HepG2 (cell line): ENCODE measurements at regions not wholly inside any gene's neighbourhood (a gene's known extent, or its start where the extent isn't known, plus 50 kb on each side); places are given as distances from the start of the nearest gene placed in this dataset.

Experiments
- ATAC-seq: fragments of 200-7000 bp; cut with Tn5 transposase; 3 replicates; pipeline ENCODE4 v1.9.1; 2020; ENCODE audit warnings: mild to moderate bottlenecking, moderate library complexity
- BruUV-seq: library from RNA; stranded (reverse); fragments of 400-500 nt; replicated peaks from 2 replicates; lab custom pipeline; 2021; lab: Mats Ljungman, UMichigan
- CTCF ChIA-PET: fragments of 300-600 bp; formaldehyde crosslinking; extraction: SDS; loops from one replicate; lab custom pipeline; 2021; ENCODE audit warnings: low total read pairs, inconsistent platforms, low intra/inter-chr PET ratio; lab: Yijun Ruan, JAX
- POLR2A ChIA-PET: fragments of 350-600 bp; sonication (Branson Sonifier 250); formaldehyde crosslinking; loops from one replicate; lab custom pipeline; 2020; ENCODE audit warnings: antibody characterized with exemption, inconsistent platforms; lab: Yijun Ruan, JAX
- DNase-seq: peaks from one replicate; pipeline ENCODE4 v3.0.0-alpha.2; 2015; ENCODE audit warnings: low spot score
- FAIRE-seq: peaks from 3 replicates; lab custom pipeline; 2011; peaks lifted over from hg19 to GRCh38; lab: Jason Lieb, UNC
- H2AFZ ChIP-seq: one replicate; pipeline ENCODE4 v1.6.1; 2011; ENCODE audit warnings: low read length, inconsistent platforms
- H3K27ac ChIP-seq: fragments of 300-600 bp; 3 replicates; pipeline ENCODE4 v1.8.0; 2011; ENCODE audit warnings: mixed run types, mild to moderate bottlenecking, mixed read lengths, low read length, inconsistent platforms; ENCODE audit not compliant: insufficient read depth; ENCODE audit errors: extremely low read length
- H3K27me3 ChIP-seq, 2 experiments: fragments of 200-600 bp in 1 of 2; 2 replicates in 1 of 2; 3 replicates in 1 of 2; pipeline versions ENCODE4 v1.6.0 to v1.8.0; 2011; ENCODE audit warnings: low read length in 2 of 2, mild to moderate bottlenecking in 2 of 2, moderate library complexity in 2 of 2, inconsistent platforms in 1 of 2; ENCODE audit not compliant: insufficient read depth in 2 of 2, control insufficient read depth in 1 of 2
- H3K36me3 ChIP-seq, 2 experiments: fragments of 200-600 bp in 1 of 2; replicated peaks in 1 of 2; 2 replicates in 1 of 2; 3 replicates in 1 of 2; pipeline versions ENCODE4 v1.5.1 to v1.8.0; 2011; ENCODE audit warnings: low read length in 2 of 2, inconsistent platforms in 1 of 2; ENCODE audit not compliant: insufficient read depth in 2 of 2, control insufficient read depth in 1 of 2
- H3K4me1 ChIP-seq: 2 replicates; pipeline ENCODE4 v1.5.1; 2012; ENCODE audit warnings: low read length, inconsistent platforms; ENCODE audit not compliant: insufficient read depth
- H3K4me2 ChIP-seq: 2 replicates; pipeline ENCODE4 v1.6.0; 2011; ENCODE audit warnings: low read depth, low read length, inconsistent platforms
- H3K4me3 ChIP-seq, 3 experiments: fragments of 200-600 bp in 1 of 3; sonication (generic), shearing (Covaris generic) in 1 of 3; replicated peaks in 1 of 3; 2 replicates each; pipeline ENCODE4 v1.5.1; 2011 to 2016; ENCODE audit warnings: low read length in 3 of 3, inconsistent platforms in 2 of 3, low read depth in 2 of 3, mild to moderate bottlenecking in 2 of 3, control low read depth in 1 of 3, mixed read lengths in 1 of 3; ENCODE audit not compliant: insufficient read depth in 1 of 3
- H3K79me2 ChIP-seq: one replicate; pipeline ENCODE4 v1.6.1; 2011; ENCODE audit warnings: low read length, inconsistent platforms; ENCODE audit not compliant: insufficient read depth
- H3K9ac ChIP-seq: 2 replicates; pipeline ENCODE4 v1.6.0; 2011; ENCODE audit warnings: mild to moderate bottlenecking, low read depth, low read length, inconsistent platforms; ENCODE audit not compliant: insufficient read depth
- H3K9me3 ChIP-seq: 2 replicates; pipeline ENCODE4 v1.5.1; 2012; ENCODE audit warnings: mild to moderate bottlenecking, low read length
- H4K20me1 ChIP-seq: 2 replicates; pipeline ENCODE4 v1.6.0; 2011; ENCODE audit warnings: inconsistent platforms, mild to moderate bottlenecking, low read length, moderate library complexity; ENCODE audit not compliant: insufficient read depth
- AGO2 ChIP-seq: fragments of 200-400 bp; formaldehyde crosslinking; optimal IDR thresholded peaks from 2 replicates; pipeline ENCODE3; 2017; ENCODE audit warnings: mild to moderate bottlenecking, low read depth, low read length, moderate library complexity
- ERF ChIP-seq: IDR thresholded peaks from 2 replicates; pipeline ENCODE4 v1.6.1; 2018; ENCODE audit warnings: missing biosample characterization, missing genetic modification reagents
- FOXA1 ChIP-seq, 2 experiments: fragments of 450-650 bp in 1 of 2; sonication (generic) in 1 of 2; formaldehyde crosslinking in 1 of 2; IDR thresholded peaks; 2 replicates each; pipeline versions ENCODE4 v1.4.0 to v1.6.1; 2016 to 2020; ENCODE audit warnings: missing genetic modification reagents in 1 of 2
- FOXK1 ChIP-seq: sonication (generic); formaldehyde crosslinking; IDR thresholded peaks from 2 replicates; pipeline ENCODE4 v1.4.0; 2020; ENCODE audit warnings: low read depth, missing genetic modification reagents, borderline replicate concordance
- KLF15 ChIP-seq: sonication (generic); formaldehyde crosslinking; IDR thresholded peaks from 2 replicates; pipeline ENCODE4 v1.8.1; 2023; ENCODE audit warnings: borderline replicate concordance, mild to moderate bottlenecking, inconsistent platforms, missing genetic modification reagents, mixed read lengths
- NR2F2 ChIP-seq: IDR thresholded peaks from 2 replicates; pipeline ENCODE4 v1.6.1; 2012; ENCODE audit warnings: low read depth, inconsistent platforms, borderline replicate concordance
- TBX3 ChIP-seq: fragments of 450-650 bp; IDR thresholded peaks from 2 replicates; pipeline ENCODE4 v1.6.1; 2017; ENCODE audit warnings: antibody characterized with exemption, mild to moderate bottlenecking, inconsistent platforms, borderline replicate concordance
- TCF7 ChIP-seq: sonication (generic); IDR thresholded peaks from 2 replicates; pipeline ENCODE4 v1.6.1; 2016; ENCODE audit warnings: antibody characterized with exemption, low read depth
- ZFYVE20 ChIP-seq: sonication (generic); formaldehyde crosslinking; IDR thresholded peaks from 2 replicates; pipeline ENCODE4 v1.8.0; 2023; ENCODE audit warnings: low read depth, mild to moderate bottlenecking, moderate library complexity, missing genetic modification reagents, borderline replicate concordance
- ZNF12 ChIP-seq: sonication (generic); formaldehyde crosslinking; IDR thresholded peaks from 2 replicates; pipeline ENCODE4 v1.5.0; 2020; ENCODE audit warnings: missing genetic modification reagents
- ZNF207 ChIP-seq: fragments of 450-650 bp; IDR thresholded peaks from 2 replicates; pipeline ENCODE4 v1.6.1; 2016; ENCODE audit warnings: antibody characterized with exemption, borderline replicate concordance
- ZNF256 ChIP-seq: sonication (generic); formaldehyde crosslinking; conservative IDR thresholded peaks from 2 replicates; pipeline ENCODE4 v1.4.0; 2020; ENCODE audit warnings: missing genetic modification reagents
- ZNF3 ChIP-seq: IDR thresholded peaks from 2 replicates; pipeline ENCODE4 v1.7.0; 2017; ENCODE audit warnings: inconsistent platforms
- WGBS: methylation state at CpG from one replicate; pipeline ENCODE4 v1.1.6; 2017; ENCODE audit warnings: low lambda C conversion rate; 5-methylcytosine and 5-hydroxymethylcytosine counted together
- in situ Hi-C: cut with HindIII; loops from 2 replicates; pipeline ENCODE4 v1.10.0; 2017; ENCODE audit warnings: low pct_unique_long_range_greater_than_20kb; ENCODE audit not compliant: extremely low pct_ligation_motif_present
- intact Hi-C: fragments of 100-400 bp; cut with micrococcal nuclease; formaldehyde crosslinking; loops from one replicate; pipeline ENCODE4 v1.10.0; 2022; ENCODE audit not compliant: unreplicated experiment
- TF ChIP-seq, protein P1 (sequence below): sonication (generic); formaldehyde crosslinking; IDR thresholded peaks from 2 replicates; pipeline ENCODE4 v1.4.0; 2020; ENCODE audit warnings: missing genetic modification reagents, borderline replicate concordance
- TF ChIP-seq, protein P2 (sequence below): sonication (generic); formaldehyde crosslinking; IDR thresholded peaks from 2 replicates; pipeline ENCODE4 v1.4.0; 2020; ENCODE audit warnings: low read depth, missing genetic modification reagents

DNA sequence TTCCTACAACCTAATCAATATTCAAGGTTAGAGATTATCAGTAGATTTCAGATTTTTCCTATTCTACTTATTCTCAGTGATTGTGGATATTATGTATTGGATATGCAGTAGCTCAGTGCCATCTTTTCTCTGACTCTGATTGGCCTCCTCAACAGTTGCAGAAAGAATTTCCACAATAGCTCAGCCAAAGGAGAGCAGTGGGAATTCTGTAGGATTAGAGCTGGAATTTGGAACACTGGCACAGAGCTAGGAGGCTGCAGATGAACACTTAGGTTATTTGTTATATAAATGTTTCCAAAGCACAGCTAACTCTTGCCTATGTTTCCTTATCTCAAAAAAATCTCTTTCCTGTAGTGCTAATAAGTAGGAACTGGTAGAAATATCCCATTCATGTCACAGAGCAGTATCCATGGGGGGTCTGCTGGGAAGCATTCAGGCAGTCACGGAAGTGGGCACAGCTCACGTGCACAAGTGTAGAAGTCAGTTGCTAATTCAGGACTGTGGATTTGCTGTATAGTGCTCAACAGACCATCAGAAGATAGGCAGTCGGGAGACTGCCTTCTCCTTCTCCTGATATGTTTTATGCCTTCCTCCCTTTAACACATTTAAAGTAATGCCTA is 116.2 kb upstream of the TMEM260 start:
- ChIA-PET CTCF (no interaction called here), POLR2A (no interaction called here)
- Histone ChIP-seq H2AFZ (no peak overlapping the region), H4K20me1 (no peaks in the 10 kb centered on the region), H3K79me2 (no peaks in the 10 kb centered on the region), H3K9me3 (no peaks in the 10 kb centered on the region), H3K4me3 (no peak overlapping the region), H3K4me2 (no peak overlapping the region), H3K27me3 (no peaks in the 10 kb centered on the region), H3K9ac (no peak overlapping the region), H3K36me3 (no peaks in the 10 kb centered on the region), H3K4me1 (no peaks in the 10 kb centered on the region), H3K27ac (no peak overlapping the region)
- ATAC-seq: no peak
- no TSS peak for BruUV-seq
- no peak for DNase-seq
- in situ Hi-C loops (no loop called here), intact Hi-C loops (no loop called here)
- WGBS: 3% methylated on average over 3 of the region's 3 CpGs
- no peak for TF ChIP-seq TCF7
- TF ChIP-seq ERF (CRISPR knock-in tag): no peak
- TF ChIP-seq FOXA1 (IDR thresholded peaks at IDR 0.05): no peak
- TF ChIP-seq FOXA1 (CRISPR knock-in tag; IDR thresholded peaks at IDR 0.05): no peak
- TF ChIP-seq, protein P1, sequence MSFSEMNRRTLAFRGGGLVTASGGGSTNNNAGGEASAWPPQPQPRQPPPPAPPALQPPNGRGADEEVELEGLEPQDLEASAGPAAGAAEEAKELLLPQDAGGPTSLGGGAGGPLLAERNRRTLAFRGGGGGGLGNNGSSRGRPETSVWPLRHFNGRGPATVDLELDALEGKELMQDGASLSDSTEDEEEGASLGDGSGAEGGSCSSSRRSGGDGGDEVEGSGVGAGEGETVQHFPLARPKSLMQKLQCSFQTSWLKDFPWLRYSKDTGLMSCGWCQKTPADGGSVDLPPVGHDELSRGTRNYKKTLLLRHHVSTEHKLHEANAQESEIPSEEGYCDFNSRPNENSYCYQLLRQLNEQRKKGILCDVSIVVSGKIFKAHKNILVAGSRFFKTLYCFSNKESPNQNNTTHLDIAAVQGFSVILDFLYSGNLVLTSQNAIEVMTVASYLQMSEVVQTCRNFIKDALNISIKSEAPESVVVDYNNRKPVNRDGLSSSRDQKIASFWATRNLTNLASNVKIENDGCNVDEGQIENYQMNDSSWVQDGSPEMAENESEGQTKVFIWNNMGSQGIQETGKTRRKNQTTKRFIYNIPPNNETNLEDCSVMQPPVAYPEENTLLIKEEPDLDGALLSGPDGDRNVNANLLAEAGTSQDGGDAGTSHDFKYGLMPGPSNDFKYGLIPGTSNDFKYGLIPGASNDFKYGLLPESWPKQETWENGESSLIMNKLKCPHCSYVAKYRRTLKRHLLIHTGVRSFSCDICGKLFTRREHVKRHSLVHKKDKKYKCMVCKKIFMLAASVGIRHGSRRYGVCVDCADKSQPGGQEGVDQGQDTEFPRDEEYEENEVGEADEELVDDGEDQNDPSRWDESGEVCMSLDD (CRISPR knock-in tag): no peak
- no peak for TF ChIP-seq ZNF207
- TF ChIP-seq, protein P2, sequence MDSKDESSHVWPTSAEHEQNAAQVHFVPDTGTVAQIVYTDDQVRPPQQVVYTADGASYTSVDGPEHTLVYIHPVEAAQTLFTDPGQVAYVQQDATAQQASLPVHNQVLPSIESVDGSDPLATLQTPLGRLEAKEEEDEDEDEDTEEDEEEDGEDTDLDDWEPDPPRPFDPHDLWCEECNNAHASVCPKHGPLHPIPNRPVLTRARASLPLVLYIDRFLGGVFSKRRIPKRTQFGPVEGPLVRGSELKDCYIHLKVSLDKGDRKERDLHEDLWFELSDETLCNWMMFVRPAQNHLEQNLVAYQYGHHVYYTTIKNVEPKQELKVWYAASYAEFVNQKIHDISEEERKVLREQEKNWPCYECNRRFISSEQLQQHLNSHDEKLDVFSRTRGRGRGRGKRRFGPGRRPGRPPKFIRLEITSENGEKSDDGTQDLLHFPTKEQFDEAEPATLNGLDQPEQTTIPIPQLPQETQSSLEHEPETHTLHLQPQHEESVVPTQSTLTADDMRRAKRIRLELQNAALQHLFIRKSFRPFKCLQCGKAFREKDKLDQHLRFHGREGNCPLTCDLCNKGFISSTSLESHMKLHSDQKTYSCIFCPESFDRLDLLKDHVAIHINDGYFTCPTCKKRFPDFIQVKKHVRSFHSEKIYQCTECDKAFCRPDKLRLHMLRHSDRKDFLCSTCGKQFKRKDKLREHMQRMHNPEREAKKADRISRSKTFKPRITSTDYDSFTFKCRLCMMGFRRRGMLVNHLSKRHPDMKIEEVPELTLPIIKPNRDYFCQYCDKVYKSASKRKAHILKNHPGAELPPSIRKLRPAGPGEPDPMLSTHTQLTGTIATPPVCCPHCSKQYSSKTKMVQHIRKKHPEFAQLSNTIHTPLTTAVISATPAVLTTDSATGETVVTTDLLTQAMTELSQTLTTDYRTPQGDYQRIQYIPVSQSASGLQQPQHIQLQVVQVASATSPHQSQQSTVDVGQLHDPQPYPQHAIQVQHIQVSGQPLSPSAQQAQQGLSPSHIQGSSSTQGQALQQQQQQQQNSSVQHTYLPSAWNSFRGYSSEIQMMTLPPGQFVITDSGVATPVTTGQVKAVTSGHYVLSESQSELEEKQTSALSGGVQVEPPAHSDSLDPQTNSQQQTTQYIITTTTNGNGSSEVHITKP: no peak
- no peak for TF ChIP-seq KLF15 (CRISPR knock-in tag)
- TF ChIP-seq NR2F2: no peak
- no peak for TF ChIP-seq ZNF256
- no peak for TF ChIP-seq ZFYVE20 (CRISPR knock-in tag)
- no peak for TF ChIP-seq TBX3
- no peak for TF ChIP-seq AGO2
- TF ChIP-seq FOXK1 (CRISPR knock-in tag): no peak
- TF ChIP-seq ZNF3 (CRISPR knock-in tag): no peak
- no peak for TF ChIP-seq ZNF12 (CRISPR knock-in tag)
- FAIRE-seq: no peak
